OCI-M2 (cell line): ENCODE measurements at regions not wholly inside any gene's neighbourhood (a gene's known extent, or its start where the extent isn't known, plus 50 kb on each side); places are given as distances from the start of the nearest gene placed in this dataset.

ENCODE experiments used
- DNase-seq: peaks from one replicate; lab custom pipeline; 2025; ENCODE audit not compliant: unreplicated experiment; lab: John Stamatoyannopoulos, UW

GRCh38 chr4:180900781-180901180, 1342.4 kb upstream of the TENM3 start:
- DNase-seq = no peak

- DNase-seq = no peak
Measured at GRCh38 chr4:180909279-180909678, 1333.9 kb upstream of the TENM3 start.

GRCh38 chr4:180913750-180914149, 1329.5 kb upstream of the TENM3 start:
- DNase-seq = no peak

- DNase-seq = no peak
Measured at GRCh38 chr4:180923486-180923885, 1319.7 kb upstream of the TENM3 start.

- no peak for DNase-seq
Measured at GRCh38 chr4:180925805-180926204, 1317.4 kb upstream of the TENM3 start.

- DNase-seq = no peak
Measured at GRCh38 chr4:180926277-180926676, 1316.9 kb upstream of the TENM3 start.

- no peak for DNase-seq
Measured at GRCh38 chr4:180932370-180933001, 1310.7 kb upstream of the TENM3 start.

GRCh38 chr4:180937083-180937482, 1306.1 kb upstream of the TENM3 start:
- DNase-seq = no peak

- no peak for DNase-seq
Measured at GRCh38 chr4:180940680-180941079, 1302.5 kb upstream of the TENM3 start.

GRCh38 chr4:180942367-180942916, 1300.8 kb upstream of the TENM3 start:
- no peak for DNase-seq

GRCh38 chr4:180946188-180946587, 1297.0 kb upstream of the TENM3 start:
- no peak for DNase-seq

- DNase-seq = no peak
Measured at GRCh38 chr4:180947425-180947824, 1295.8 kb upstream of the TENM3 start.

GRCh38 chr4:180949424-180950213, 1293.6 kb upstream of the TENM3 start:
- DNase-seq = no peak

GRCh38 chr4:180950377-180950776, 1292.8 kb upstream of the TENM3 start:
- no peak for DNase-seq

GRCh38 chr4:180951312-180951711, 1291.9 kb upstream of the TENM3 start:
- no peak for DNase-seq

- no peak for DNase-seq
Measured at GRCh38 chr4:180953572-180953971, 1289.6 kb upstream of the TENM3 start.

GRCh38 chr4:180960743-180961401, 1282.3 kb upstream of the TENM3 start:
- no peak for DNase-seq

GRCh38 chr4:180962268-180962667, 1280.9 kb upstream of the TENM3 start:
- no peak for DNase-seq

- no peak for DNase-seq
Measured at GRCh38 chr4:180966312-180966711, 1276.9 kb upstream of the TENM3 start.

GRCh38 chr4:180967936-180968335, 1275.3 kb upstream of the TENM3 start:
- no peak for DNase-seq

- no peak for DNase-seq
Measured at GRCh38 chr4:180973894-180974293, 1269.3 kb upstream of the TENM3 start.

GRCh38 chr4:180990931-180991330, 1252.3 kb upstream of the TENM3 start:
- no peak for DNase-seq
